DMS 273 treated with DMSO at 0.1 percent for 48 hours (cell line): ENCODE measurements at regions not wholly inside any gene's neighbourhood (a gene's known extent, or its start where the extent isn't known, plus 50 kb on each side); places are given as distances from the start of the nearest gene placed in this dataset.
"Not testable (repeated sequence)": the region's sequence is repeated elsewhere in the genome, so short reads cannot be mapped to it uniquely, and the experiment has no call there.

ENCODE experiments used
- DNase-seq: peaks from one replicate; lab custom pipeline; 2025; lab: John Stamatoyannopoulos, UW

GRCh38 chr2:129794540-129794939, 184.9 kb upstream of the RAB6C start:
- no peak for DNase-seq

DNA sequence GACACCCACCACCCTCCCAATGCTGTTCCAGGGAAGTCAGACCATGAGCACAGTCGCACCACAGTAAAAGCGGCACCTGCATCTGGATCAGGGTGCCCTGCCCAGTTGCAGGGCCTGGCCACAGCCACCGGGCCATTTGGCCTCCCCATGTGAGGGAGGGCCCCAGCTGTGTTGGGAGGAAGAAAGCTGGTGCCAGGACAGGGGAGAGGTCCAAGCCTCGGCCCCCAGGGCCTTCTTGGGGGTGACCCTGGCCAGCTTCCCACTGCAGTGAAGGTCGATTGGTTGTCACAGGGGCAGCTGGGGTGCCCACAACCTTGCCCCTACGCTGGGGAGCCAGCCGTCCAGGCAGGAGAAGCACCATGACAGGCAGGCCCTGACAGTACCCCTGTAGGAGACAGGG, 183.2 kb upstream of the RAB6C start:
- no peak for DNase-seq

DNA sequence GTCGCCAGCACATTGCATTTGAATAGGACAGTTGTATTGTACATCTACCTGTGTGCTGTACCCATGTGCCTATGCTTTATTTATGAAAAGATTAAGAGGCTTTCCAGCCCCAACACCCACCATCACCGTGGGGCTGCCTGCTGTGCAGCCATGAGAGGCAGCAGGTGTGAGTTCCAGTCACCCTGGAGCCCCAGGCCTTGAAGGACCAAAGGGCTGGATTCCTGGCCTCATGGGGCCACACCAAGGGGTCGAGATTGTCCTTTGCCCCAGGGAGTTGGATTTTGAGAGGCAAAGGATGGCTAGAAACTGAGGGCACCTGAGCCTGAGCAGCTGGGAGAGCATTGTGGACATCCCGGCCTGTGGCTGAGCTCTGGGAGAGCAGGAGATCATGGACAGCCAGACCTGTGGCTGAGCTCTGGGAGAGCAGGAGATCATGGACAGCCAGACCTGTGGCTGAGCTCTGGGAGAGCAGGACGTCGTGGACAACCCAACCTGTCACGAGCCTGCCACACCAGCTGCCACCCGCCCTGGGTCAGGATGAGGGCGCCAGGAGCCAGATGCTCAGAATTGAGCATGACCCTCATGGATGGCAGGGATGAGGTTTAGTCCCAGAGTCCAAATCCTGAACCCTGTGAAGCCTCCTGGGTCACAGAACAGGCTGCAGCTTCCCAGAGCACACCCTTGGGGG, 182.5 kb upstream of the RAB6C start:
- no peak for DNase-seq

- no peak for DNase-seq
These were observed 181.8 kb upstream of the RAB6C start for GRCh38 chr2:129797489-129798300.

DNA sequence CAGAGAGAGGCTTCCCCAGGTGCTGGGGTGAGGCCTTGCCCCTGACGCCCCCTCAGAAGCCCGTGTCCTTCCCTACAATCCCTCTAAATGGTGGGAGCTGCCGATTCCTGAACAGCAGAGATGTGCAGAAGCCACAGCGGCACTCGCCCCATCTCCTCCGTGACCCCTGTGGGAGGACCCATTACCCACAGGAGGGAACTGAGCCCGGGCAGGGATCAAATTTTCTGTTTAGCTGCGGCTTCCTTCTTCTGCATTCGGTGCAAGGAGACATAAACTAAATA, 181.2 kb upstream of the RAB6C start:
- DNase-seq: no peak

- DNase-seq: no peak
These were observed 180.8 kb upstream of the RAB6C start for GRCh38 chr2:129798626-129799025.

DNA sequence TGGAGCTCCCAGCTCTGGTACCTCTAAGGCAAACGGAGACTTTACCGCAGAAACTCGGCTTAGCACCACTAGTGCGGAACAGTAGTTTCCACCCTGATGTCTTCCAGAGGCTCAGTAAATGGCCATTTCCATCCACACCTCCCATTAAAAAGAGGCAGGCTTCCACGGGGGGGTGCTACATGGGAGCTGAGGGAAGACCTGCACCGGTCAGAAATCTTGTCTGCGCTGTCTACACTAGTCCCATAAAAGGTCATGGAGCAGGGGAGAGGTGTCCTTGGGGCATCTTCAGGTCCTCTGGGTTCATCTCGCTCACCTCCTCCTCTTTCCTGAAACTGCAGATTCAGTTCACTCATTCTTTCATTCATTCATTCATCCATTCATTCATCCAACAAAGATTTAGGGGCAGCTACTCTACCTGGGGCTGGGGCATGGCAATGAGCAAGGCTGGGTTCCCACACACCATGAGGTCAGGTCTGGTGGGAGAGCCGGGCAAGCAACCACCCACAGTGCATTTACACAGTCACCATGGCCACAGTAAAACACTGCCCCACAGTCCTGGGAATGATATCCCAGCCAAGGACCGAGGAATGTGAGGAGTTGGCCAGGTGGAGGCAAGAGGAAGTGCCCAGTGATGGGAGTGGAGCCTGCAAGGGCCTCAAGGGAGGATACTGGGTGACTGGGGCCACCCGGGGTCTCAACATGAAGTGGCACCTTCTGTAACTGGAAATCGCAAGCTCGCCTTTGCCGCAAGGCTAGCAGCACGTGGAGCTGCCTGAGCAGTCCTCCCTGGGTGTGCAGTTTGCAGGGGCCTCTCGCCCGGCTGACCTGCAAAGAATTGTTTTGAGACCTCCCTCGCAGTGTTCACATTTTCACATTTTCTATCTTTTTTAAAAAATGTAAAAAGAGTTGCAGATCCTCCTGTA, 180.2 kb upstream of the RAB6C start:
- no peak for DNase-seq

DNA sequence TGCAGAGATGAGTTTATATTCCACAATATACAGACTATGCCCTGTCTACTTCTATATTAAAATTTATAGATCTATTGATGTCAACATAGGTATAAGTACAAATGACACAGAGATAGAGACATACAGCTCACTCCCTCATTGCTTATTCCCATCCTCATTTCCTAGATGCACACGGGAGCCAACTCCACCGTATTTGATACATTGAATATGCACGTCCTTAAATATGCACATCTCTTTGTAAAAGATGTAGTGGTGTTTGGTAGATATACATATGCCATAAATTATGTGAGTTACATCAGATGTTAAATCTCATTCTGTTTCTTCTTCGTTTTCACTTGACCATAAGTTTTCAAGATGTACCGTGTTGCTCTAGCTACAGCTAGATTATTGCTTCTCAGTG, 179.2 kb upstream of the RAB6C start:
- DNase-seq: no peak

GRCh38 chr2:129800686-129801085, 178.8 kb upstream of the RAB6C start:
- no peak for DNase-seq

GRCh38 chr2:129801575-129801974, 177.9 kb upstream of the RAB6C start:
- DNase-seq: no peak

DNA sequence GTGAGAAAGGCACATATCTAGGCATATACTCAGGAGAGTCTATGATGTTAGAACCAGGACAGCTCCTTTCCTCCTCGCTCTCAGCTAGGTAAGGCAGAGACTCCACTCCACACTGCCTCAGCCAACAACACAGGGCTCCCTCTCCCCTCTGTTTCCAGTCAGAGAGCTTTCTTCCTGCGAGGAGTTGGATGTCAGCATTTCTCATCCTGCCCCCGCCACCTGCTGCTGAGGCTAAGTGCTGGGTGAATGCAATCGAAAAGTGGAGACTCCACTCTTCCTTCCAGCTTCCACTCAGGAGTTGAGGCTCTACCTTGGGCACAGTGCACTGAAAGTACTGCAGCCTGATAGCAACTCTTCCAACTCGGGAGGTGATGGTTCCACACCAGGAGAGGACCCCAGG, 177.2 kb upstream of the RAB6C start:
- DNase-seq: no peak

GRCh38 chr2:129803032-129803431, 176.4 kb upstream of the RAB6C start:
- DNase-seq: peak; percentile 7

DNA sequence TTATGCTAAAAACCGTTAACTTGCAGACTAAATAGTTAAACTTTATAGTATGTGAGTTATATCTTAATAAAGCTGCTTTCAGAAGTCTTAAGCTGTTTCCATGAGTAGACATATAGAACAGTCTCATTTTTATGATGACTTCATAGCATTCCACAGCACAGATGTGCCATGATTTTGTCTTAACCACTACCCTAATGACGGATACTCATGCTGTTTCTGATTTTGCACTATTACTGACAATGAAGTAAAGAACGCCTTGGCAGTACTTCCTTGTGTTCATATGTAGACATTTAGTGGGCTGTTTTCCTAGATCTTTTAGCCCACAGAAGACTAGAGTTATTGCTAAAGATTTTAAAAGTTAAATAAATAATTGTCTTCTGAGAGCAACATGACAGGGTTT, 175.6 kb upstream of the RAB6C start:
- no peak for DNase-seq

DNA sequence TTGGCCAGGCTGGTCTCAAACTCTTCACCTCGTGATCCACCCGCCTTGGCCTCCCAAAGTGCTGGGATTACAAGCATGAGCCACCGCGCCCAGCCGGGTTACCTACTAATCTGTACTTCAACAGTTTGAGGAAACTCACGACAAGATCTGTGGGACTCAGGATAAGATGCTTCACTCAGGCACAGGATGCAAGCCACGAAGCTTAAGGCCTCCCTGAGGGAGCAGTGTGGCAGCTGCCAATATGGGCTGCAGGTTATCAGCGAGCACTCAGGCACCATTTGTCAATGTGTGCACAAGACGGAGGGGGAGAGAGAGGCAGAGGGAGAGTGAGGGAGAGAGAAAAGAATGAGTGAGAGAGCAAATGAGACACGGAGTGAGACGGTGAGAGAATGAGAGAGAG, 173.6 kb upstream of the RAB6C start:
- DNase-seq: no peak

DNA sequence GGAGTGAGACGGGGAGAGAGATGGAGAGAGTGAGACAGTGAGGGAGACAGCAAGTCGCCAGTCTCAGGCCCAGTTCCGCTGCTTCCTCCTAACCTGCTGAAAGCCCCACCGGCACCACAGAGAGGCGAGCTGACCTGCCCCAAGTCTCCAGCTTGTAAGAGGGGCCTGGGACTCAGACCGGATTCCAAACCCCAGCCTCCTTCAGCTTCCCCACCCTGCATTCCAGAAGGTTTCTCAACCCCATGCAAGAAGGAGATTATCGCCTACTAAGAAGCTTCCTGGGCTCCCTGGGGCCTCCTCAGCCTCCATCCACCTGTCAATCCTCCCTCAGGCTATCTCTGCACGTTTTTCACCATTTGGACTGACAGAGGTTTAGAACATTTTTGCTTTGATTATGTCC, 173.1 kb upstream of the RAB6C start:
- no peak for DNase-seq

DNA sequence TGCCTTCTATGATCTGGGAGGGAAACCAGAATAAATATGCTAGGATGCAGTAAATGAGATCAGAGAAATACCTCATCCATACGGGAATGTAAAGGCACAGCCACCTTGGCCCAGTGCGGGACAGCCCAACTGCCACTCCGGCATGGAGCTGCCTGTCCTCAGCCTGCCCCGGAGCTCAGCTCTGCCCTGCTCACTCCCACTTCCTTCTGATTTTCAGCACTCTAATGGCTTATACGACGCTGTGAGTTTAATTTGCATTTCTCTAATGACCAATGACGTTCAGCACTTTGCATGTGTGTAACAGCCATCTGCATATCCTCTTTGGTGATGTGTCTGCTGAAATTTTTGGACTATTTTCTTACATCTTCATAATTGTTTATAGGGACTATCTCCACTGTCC, 172.5 kb upstream of the RAB6C start:
- no peak for DNase-seq

DNA sequence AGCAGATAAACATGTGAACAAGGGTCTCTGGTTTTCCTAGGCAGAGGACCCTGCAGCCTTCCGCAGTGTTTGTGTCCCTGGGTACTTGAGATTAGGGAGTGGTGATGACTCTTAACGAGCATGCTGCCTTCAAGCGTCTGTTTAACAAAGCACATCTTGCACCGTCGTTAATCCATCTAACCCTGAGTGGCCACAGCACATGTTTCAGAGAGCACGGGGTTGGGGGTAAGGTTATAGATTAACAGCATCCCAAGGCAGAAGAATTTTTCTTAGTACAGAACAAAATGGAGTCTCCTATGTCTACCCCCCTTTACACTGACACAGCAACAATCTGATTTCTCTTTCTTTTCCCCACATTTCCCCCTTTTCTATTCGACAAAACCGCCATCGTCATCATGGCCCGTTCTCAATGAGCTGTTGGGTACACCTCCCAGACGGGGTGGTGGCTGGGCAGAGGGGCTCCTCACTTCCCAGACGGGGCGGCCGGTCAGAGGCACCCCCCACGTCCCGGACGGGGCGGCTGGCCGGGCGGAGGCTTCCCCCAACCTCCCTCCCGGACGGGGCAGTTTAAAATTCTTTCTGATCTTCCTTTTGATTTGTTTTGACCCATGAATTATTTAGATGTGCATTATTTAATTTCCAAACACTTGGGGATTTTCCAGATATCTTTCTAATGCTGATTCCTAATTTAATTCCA, 171.7 kb upstream of the RAB6C start:
- DNase-seq: not testable (repeated sequence)

- DNase-seq: no peak
These were observed 168.9 kb upstream of the RAB6C start for GRCh38 chr2:129810521-129810920.

- no peak for DNase-seq
These were observed 167.4 kb upstream of the RAB6C start for GRCh38 chr2:129812071-129812470.

DNA sequence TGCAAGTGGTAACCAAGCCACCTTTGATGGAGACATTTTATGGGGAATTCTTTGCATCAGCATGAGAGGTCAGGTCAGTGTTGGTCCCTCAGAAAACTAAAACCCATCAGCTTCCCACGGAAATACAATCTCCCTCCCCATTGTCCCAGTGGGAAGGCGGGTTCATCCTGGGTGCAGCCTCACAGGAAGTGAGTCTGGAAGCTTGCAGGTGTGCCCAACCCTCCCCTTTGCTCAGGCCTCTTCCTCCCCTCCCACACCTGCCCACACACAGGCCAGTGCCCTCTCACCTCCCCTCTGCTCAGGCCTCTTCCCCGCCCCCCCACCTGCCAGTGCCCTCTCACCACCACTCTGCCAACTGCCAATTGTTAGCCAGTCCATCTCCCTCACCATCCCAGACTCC, 166.8 kb upstream of the RAB6C start:
- no peak for DNase-seq

DNA sequence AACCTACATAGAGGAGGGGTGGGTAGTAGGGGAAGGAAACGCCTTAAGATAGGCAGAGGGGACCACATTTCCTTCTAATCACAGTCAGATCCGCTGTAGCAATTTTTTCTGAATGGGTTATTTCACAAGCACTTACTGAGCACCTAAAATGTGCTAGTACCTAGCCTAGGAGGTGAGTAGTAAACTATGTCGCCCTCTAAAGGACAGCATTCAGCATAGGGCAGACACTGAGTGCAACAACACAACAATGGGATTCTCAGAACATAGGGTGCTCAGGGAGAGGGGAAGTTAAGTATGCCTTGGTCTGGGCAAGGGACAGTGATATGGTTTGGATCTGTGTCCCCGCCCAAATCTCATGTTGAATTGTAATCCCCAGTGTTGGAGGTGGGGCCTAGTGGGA, 166.1 kb upstream of the RAB6C start:
- DNase-seq: no peak
